Activated CD8-positive, alpha-beta memory T cell treated with anti-CD3 and anti-CD28 coated beads for 24 hours (primary cell): ENCODE measurements at regions not wholly inside any gene's neighbourhood (a gene's known extent, or its start where the extent isn't known, plus 50 kb on each side); places are given as distances from the start of the nearest gene placed in this dataset.
"Not testable (repeated sequence)": the region's sequence is repeated elsewhere in the genome, so short reads cannot be mapped to it uniquely, and the experiment has no call there.

Experiments used
- DNase-seq: peaks from one replicate; pipeline ENCODE4 v3.0.0-alpha.2; 2020

GRCh38 chr18:57953883-57954282 lies 90.1 kb upstream of the NEDD4L start:
- DNase-seq: no peak

GRCh38 chr18:57951999-57952774 lies 91.8 kb upstream of the NEDD4L start:
- DNase-seq: no peak

DNA sequence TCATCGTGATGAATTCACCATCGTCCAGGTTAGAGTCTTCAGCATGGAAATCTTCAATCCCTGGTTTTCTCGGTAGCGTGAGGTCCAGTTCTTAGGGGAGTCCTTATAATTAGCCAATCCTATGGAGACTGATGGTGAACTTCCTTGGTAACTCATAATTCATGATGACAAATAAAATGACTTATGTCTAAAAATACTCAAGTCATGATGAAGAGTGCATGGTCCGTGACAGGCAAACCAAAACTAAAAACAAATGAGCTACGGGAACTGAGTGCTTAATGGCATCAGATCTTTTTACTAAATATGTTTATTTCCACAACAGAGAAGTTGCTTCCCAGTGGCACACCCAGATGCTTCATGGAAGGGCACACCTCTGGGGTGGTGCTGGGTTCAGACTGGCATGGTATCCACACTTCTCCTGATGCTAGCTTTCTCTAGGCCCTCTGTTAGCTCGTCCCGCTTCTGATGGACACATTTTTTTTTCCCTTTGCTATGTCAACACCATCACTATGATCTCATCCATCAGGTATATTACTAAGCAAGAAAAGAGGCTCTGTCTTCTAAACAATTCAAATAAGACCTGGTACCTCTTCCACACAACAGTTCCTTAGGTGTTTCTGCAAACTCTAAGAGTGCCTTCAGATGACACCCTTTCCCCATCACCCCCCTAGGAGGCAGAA lies 92.8 kb upstream of the NEDD4L start:
- DNase-seq: no peak

GRCh38 chr18:57950542-57950941 lies 93.5 kb upstream of the NEDD4L start:
- DNase-seq: no peak

GRCh38 chr18:57949335-57949734 lies 94.7 kb upstream of the NEDD4L start:
- not testable (repeated sequence) for DNase-seq

DNA sequence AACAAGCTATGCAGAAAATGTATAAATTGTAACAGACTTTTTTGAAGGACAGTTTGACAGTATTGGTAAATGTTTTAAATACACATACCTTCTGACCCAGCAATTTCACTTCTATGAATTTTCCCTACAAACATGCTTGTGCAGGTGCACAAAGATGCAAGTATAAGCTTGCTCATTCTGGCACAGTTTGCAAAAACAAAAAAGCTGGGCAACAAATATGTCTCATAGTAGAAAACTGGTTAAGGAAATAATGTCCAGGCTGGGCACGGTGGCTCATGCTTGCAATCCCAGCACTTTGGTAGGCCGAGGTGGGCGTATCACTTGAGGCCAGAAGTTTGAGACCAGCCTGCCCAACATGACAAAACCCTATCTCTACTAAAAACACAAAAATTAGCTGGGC lies 96.9 kb upstream of the NEDD4L start:
- DNase-seq: no peak

DNA sequence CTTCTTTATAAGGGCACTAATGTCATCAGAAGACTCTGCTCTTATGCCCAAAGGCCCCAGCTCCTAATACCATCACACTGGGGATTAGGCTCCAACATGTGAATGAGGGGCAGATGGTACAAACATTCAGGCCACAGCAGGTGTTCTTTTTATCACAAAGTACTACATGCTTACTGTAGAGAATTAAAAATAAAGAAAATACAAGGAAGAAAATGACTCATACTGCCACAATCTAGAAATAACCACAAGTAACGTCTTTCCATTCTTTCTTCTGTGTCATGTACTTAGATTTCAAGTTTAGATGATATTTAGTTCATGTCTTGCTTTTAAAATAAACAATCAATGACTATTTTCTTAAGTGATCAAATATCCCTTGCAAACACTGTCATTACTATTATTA lies 100.3 kb upstream of the NEDD4L start:
- DNase-seq: no peak

- DNase-seq: no peak
Observed at GRCh38 chr18:57942493-57942892, 101.5 kb upstream of the NEDD4L start.

- DNase-seq: no peak
Observed at GRCh38 chr18:57941841-57942489, 102.1 kb upstream of the NEDD4L start.

DNA sequence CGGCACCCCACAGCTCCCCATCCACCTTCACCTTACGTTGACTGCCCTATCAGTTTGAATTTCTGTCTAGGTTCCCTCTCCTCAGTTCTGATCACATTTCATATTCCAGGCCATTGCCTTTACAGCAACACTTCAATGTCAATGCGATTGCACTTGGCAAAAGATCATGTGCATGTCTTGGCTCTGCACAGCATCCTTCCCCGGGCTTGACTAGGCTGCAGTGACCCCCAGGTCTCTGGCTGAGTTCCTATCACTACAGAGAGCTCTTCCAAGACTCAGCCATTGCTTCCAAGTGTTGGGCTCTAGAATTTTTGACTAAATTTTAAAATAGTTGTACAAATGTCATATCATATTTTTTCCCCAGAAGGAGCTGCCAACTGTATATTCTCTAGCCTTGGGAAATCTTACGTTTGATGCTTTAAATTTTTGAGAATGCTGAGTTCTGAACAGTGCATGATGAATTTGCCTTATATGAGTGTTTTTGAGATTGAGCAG lies 103.8 kb upstream of the NEDD4L start:
- no peak for DNase-seq

DNA sequence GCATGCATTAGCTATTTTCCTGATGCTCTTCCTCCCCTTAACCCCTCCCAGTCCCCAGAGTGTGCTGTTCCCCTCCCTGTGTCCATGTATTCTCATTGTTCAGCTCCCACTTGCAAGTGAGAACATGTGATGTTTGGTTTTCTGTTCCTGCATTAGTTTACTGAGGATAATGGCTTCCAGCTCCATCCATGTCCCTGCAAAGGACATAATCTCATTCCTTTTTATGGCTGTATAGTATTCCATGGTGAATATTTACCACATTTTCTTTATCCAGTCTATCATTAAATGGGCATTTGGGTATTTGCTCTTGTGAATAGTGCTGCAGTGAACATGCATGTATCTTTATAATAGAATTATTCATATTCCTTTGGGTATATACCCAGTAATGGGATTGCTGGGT lies 109.7 kb upstream of the NEDD4L start:
- DNase-seq: not testable (repeated sequence)

DNA sequence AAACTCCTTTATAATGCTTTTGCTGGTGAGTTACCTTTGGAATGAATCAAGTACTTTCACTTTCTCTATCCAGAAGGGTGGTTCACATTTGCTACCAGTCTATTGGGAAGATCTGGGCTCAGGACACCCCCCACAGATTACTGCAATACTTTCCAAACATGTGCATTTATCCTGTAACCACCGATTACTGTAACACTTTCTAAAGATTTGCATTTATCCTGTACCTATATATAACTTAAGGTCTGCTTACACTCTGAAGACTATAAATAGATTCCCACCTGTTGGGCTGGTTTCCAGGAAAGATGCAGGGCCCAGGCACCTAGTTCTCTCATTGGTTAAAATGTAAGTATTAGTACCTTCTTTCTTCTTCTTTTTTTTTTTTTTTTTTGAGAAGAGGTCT lies 113.0 kb upstream of the NEDD4L start:
- DNase-seq: no peak

- DNase-seq: no peak
Observed at GRCh38 chr18:57930476-57930875, 113.5 kb upstream of the NEDD4L start.

- no peak for DNase-seq
Observed at GRCh38 chr18:57929922-57930321, 114.1 kb upstream of the NEDD4L start.

DNA sequence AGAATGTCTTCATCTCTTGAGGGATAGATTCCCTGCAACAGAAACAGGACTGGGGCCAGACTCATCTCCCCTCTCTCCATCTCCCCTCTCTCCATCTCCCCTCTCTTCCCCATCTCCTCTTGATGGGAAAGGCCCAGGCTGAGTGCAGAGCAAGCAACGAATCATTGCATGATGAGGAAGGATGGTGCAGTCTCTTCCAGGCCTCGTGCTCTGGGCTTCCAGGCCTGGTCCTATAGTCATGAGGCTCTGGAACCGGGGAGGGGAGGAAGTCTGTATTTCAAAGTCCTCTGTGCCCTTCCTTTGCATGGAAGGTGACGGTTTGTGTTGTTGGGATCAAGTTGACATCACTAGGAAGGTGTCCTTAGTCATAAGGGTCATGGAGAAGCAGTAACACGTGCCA lies 115.6 kb upstream of the NEDD4L start:
- DNase-seq: no peak

GRCh38 chr18:57927511-57927910 lies 116.5 kb upstream of the NEDD4L start:
- DNase-seq: no peak

- no peak for DNase-seq
Observed at GRCh38 chr18:57925706-57926105, 118.3 kb upstream of the NEDD4L start.

DNA sequence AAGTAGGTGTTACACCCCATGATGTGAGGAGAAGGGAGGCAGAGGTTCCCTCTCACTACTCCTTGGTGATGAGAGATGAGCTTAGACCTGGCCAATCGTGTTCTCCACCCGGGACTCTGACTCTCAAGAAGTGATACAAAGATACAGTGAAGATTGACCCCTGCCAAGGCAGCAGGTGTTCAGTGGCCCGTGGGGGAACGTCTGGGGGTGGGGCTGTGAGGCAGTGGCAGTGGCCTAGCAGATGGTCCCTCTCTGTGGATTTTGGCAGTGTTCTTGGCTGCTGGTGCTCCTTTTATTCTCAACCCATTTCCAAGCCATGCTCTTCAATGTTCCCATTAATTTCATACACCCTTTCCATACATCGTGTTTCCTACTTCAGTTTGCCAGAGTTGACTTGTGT lies 120.4 kb upstream of the NEDD4L start:
- DNase-seq: no peak

DNA sequence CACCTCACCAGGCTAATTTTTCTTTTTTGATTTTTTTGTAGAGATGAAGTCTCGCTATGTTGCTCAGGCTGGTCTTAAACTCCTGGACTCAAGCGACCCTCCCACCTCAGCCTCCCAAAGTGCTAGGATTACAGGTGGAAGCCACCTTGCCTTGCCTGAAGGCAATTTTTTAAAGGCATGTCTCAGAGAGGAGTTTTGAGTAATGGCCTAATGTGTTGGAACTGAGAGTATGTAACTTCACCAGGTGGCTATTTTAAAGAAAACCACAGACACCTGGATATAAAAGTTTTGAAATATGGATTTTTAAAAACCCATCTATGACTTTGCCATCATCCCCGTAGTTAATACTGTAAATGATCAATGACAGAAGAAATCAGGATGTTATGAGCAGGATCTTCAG lies 119.8 kb upstream of the ATP8B1 start:
- DNase-seq: no peak

GRCh38 chr18:57921708-57922107 lies 118.6 kb upstream of the ATP8B1 start:
- DNase-seq: no peak

GRCh38 chr18:57920036-57920435 lies 116.9 kb upstream of the ATP8B1 start:
- no peak for DNase-seq

DNA sequence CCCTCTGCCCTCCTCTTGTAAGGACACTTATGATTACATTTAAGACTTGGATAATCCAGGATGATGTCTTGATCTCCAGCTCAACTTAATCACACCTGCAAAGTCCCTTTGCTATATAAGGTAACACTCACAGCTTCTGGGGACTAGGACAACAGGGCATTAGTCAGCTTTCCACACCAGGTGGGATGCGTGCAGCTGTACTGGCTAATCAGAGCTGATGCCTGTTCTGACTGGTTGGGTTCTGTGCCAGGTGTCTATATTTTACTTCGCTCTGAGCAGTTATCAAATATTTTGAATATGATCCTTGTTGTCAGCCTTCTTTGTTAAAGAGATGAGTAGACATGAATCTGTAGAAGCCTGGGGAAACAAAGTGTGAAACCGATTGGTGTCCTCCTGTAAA lies 115.5 kb upstream of the ATP8B1 start:
- no peak for DNase-seq

- DNase-seq: no peak
Observed at GRCh38 chr18:57916684-57917083, 113.6 kb upstream of the ATP8B1 start.
